ENCODE measurements at regions not wholly inside any gene's neighbourhood (a gene's known extent, or its start where the extent isn't known, plus 50 kb on each side); places are given as distances from the start of the nearest gene placed in this dataset.

- no peak for TF ChIP-seq SIN3A (IDR thresholded peaks at IDR 0.05; ENCODE audit: borderline replicate concordance, insufficient read depth, low read length)
- TF ChIP-seq TAF1 (IDR thresholded peaks at IDR 0.05; ENCODE audit: borderline replicate concordance, insufficient read depth, low read length), result no peak
- TF ChIP-seq REST (IDR thresholded peaks at IDR 0.05; ENCODE audit: insufficient read depth in 1 of 2, low read depth in 2 of 2, low read length in 2 of 2), result no peak
- TF ChIP-seq POLR2AphosphoS5 (IDR thresholded peaks at IDR 0.05; ENCODE audit: low read depth, low read length), result no peak
- no peak for TF ChIP-seq FOXP2 (optimal IDR thresholded peaks at IDR 0.05; ENCODE audit: borderline replicate concordance, extremely low read depth, extremely low read length, insufficient read depth)
Measured at GRCh38 chr2:241993386-241994005, 124.0 kb downstream of the RTP5 start.

- TF ChIP-seq POLR2AphosphoS5 (IDR thresholded peaks at IDR 0.05; ENCODE audit: low read depth, low read length), result no peak
- no peak for TF ChIP-seq REST (IDR thresholded peaks at IDR 0.05; ENCODE audit: insufficient read depth in 1 of 2, low read depth in 2 of 2, low read length in 2 of 2)
- no peak for TF ChIP-seq SIN3A (IDR thresholded peaks at IDR 0.05; ENCODE audit: borderline replicate concordance, insufficient read depth, low read length)
- no peak for TF ChIP-seq TAF1 (IDR thresholded peaks at IDR 0.05; ENCODE audit: borderline replicate concordance, insufficient read depth, low read length)
- no peak for TF ChIP-seq FOXP2 (optimal IDR thresholded peaks at IDR 0.05; ENCODE audit: borderline replicate concordance, extremely low read depth, extremely low read length, insufficient read depth)
Measured at GRCh38 chr2:241994086-241994485, 124.6 kb downstream of the RTP5 start.

- TF ChIP-seq POLR2AphosphoS5 (IDR thresholded peaks at IDR 0.05; ENCODE audit: low read depth, low read length) (no peak), TAF1 (IDR thresholded peaks at IDR 0.05; ENCODE audit: borderline replicate concordance, insufficient read depth, low read length) (no peak), SIN3A (IDR thresholded peaks at IDR 0.05; ENCODE audit: borderline replicate concordance, insufficient read depth, low read length) (no peak), FOXP2 (optimal IDR thresholded peaks at IDR 0.05; ENCODE audit: borderline replicate concordance, extremely low read depth, extremely low read length, insufficient read depth) (no peak), REST (IDR thresholded peaks at IDR 0.05; ENCODE audit: insufficient read depth in 1 of 2, low read depth in 2 of 2, low read length in 2 of 2) (no peak)
Measured at GRCh38 chr2:241994556-241995213, 125.2 kb downstream of the RTP5 start.

- no peak for TF ChIP-seq TAF1 (IDR thresholded peaks at IDR 0.05; ENCODE audit: borderline replicate concordance, insufficient read depth, low read length)
- TF ChIP-seq POLR2AphosphoS5 (IDR thresholded peaks at IDR 0.05; ENCODE audit: low read depth, low read length), result no peak
- TF ChIP-seq REST (IDR thresholded peaks at IDR 0.05; ENCODE audit: insufficient read depth in 1 of 2, low read depth in 2 of 2, low read length in 2 of 2), result no peak
- no peak for TF ChIP-seq SIN3A (IDR thresholded peaks at IDR 0.05; ENCODE audit: borderline replicate concordance, insufficient read depth, low read length)
- no peak for TF ChIP-seq FOXP2 (optimal IDR thresholded peaks at IDR 0.05; ENCODE audit: borderline replicate concordance, extremely low read depth, extremely low read length, insufficient read depth)
Measured at GRCh38 chr2:241996100-241996499, 126.6 kb downstream of the RTP5 start.
